ENCODE measurements at regions not wholly inside any gene's neighbourhood (a gene's known extent, or its start where the extent isn't known, plus 50 kb on each side); places are given as distances from the start of the nearest gene placed in this dataset.

DNA sequence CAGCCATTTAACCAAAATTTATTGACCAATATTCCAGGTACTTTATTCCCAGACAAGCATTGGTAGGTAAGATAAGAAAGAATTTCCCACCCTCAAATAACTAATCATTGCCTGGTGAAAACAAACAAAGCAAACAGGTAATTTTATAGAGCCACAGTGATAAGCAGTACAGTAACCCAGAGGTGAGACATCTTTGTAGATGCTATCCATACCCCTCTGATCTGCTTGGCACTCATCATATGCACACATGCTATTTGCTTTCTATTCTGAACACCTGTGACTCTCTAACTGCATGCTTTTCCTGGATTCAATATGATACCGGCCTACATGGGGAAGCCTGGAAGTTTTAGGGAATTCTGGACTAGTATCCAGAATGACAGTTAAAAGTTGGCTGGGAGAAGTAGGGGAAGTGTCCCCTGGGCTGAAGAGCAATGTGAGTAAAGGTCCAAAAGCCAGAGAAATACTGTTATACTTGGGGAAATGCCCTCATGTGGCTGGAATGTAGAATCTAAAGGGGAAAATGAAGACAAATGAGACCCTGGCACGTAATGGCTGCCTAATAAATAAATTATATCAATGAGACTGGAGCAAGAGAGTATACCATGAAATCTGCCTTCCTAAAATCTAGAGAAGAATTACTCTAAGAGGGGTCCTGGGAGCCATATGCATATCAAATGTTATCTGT lies 243.8 kb upstream of the ADAMTSL1 start:
- H3K9me3 ChIP-seq (ENCODE audit: insufficient read depth, low read length) = no peaks in the 10 kb centered on the region
- no peak overlapping the region for H3K4me2 ChIP-seq (ENCODE audit: low read length)
- no peaks in the 10 kb centered on the region for H3K79me2 ChIP-seq (ENCODE audit: low read length)
- TF ChIP-seq EZH2phosphoT487 (IDR thresholded peaks at IDR 0.05; ENCODE audit: low read depth) = no peak
- TF ChIP-seq, protein P1, sequence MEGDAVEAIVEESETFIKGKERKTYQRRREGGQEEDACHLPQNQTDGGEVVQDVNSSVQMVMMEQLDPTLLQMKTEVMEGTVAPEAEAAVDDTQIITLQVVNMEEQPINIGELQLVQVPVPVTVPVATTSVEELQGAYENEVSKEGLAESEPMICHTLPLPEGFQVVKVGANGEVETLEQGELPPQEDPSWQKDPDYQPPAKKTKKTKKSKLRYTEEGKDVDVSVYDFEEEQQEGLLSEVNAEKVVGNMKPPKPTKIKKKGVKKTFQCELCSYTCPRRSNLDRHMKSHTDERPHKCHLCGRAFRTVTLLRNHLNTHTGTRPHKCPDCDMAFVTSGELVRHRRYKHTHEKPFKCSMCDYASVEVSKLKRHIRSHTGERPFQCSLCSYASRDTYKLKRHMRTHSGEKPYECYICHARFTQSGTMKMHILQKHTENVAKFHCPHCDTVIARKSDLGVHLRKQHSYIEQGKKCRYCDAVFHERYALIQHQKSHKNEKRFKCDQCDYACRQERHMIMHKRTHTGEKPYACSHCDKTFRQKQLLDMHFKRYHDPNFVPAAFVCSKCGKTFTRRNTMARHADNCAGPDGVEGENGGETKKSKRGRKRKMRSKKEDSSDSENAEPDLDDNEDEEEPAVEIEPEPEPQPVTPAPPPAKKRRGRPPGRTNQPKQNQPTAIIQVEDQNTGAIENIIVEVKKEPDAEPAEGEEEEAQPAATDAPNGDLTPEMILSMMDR (IDR thresholded peaks at IDR 0.05; ENCODE audit: low read depth, low read length) = no peak
- H3K4me1 ChIP-seq (ENCODE audit: low read length) = no peaks in the 10 kb centered on the region
- no peak overlapping the region for H3K27ac ChIP-seq (ENCODE audit: low read length)
- H3K9ac ChIP-seq (ENCODE audit: low read length) = no peak overlapping the region
- H3K27me3 ChIP-seq (ENCODE audit: low read depth, low read length) = peaks cover 5% of the 10 kb centered on the region; the same call in 1 of the 2 replicates
- H3K4me3 ChIP-seq (ENCODE audit: low read length) = no peak overlapping the region
- H2AFZ ChIP-seq (ENCODE audit: low read depth, low read length) = no peak overlapping the region
- H3K36me3 ChIP-seq (replicated peaks; ENCODE audit: low read depth, low read length) = no peaks in the 10 kb centered on the region
- H4K20me1 ChIP-seq (ENCODE audit: insufficient read depth, low read length) = no peaks in the 10 kb centered on the region

GRCh38 chr9:18233311-18233710 lies 240.6 kb upstream of the ADAMTSL1 start:
- H3K9me3 ChIP-seq (ENCODE audit: insufficient read depth, low read length) = no peaks in the 10 kb centered on the region
- TF ChIP-seq, protein P1 (IDR thresholded peaks at IDR 0.05; ENCODE audit: low read depth, low read length) = no peak
- no peak for TF ChIP-seq EZH2phosphoT487 (IDR thresholded peaks at IDR 0.05; ENCODE audit: low read depth)

DNA sequence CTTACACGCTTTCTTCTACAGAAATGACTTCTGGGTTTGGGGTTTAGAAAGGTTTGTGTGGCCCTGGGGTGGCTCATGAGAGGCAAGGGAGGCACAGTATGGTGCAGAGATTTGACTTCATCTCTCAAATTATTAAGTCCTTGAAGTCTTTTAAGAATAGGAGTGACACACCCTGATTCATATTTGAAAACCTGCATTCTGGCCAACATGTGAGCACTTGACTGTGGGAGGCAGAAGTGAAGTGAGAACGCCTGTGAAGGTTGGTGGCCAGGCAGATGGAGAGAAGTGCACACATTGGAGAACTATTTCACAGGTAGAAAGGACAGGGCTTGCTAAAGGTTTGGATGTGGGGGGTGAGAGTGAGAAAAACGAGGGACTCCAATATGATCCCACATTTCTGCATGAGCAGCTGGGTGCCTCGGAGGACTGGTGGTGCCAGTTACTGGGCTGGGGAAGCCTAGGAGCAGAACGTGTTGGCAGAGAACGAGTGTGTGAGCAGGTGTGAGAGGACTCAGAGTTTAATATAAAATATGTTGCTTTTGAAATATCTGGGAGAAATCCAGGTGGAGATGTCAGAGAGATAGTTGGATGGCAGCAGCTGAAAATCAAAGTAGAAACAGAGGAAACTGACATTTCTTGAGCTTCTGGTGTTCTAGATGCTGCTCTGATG lies 240.0 kb upstream of the ADAMTSL1 start:
- no peak overlapping the region for H3K4me3 ChIP-seq (ENCODE audit: low read length)
- H3K9me3 ChIP-seq (ENCODE audit: insufficient read depth, low read length) = no peaks in the 10 kb centered on the region
- H3K27me3 ChIP-seq (ENCODE audit: low read depth, low read length) = peaks cover 13% of the 10 kb centered on the region; the same call in 1 of the 2 replicates
- H3K79me2 ChIP-seq (ENCODE audit: low read length) = no peaks in the 10 kb centered on the region
- H3K36me3 ChIP-seq (replicated peaks; ENCODE audit: low read depth, low read length) = no peaks in the 10 kb centered on the region
- TF ChIP-seq EZH2phosphoT487 (IDR thresholded peaks at IDR 0.05; ENCODE audit: low read depth) = no peak
- TF ChIP-seq, protein P1 (IDR thresholded peaks at IDR 0.05; ENCODE audit: low read depth, low read length) = no peak
- no peak overlapping the region for H3K9ac ChIP-seq (ENCODE audit: low read length)
- no peak overlapping the region for H3K27ac ChIP-seq (ENCODE audit: low read length)
- H3K4me1 ChIP-seq (ENCODE audit: low read length) = no peaks in the 10 kb centered on the region
- H2AFZ ChIP-seq (ENCODE audit: low read depth, low read length) = no peak overlapping the region
- H3K4me2 ChIP-seq (ENCODE audit: low read length) = no peak overlapping the region
- no peaks in the 10 kb centered on the region for H4K20me1 ChIP-seq (ENCODE audit: insufficient read depth, low read length)

More at GRCh38 chr9:18233311-18233710, 240.6 kb upstream of the ADAMTSL1 start:
- Histone ChIP-seq H4K20me1 (ENCODE audit: insufficient read depth, low read length) (no peaks in the 10 kb centered on the region), H2AFZ (ENCODE audit: low read depth, low read length) (no peak overlapping the region), H3K79me2 (ENCODE audit: low read length) (no peaks in the 10 kb centered on the region), H3K4me3 (ENCODE audit: low read length) (no peak overlapping the region), H3K27me3 (ENCODE audit: low read depth, low read length) (peaks cover 13% of the 10 kb centered on the region; the same call in 1 of the 2 replicates), H3K36me3 (replicated peaks; ENCODE audit: low read depth, low read length) (no peaks in the 10 kb centered on the region), H3K27ac (ENCODE audit: low read length) (no peak overlapping the region), H3K4me2 (ENCODE audit: low read length) (no peak overlapping the region), H3K9ac (ENCODE audit: low read length) (no peak overlapping the region), H3K4me1 (ENCODE audit: low read length) (no peaks in the 10 kb centered on the region)

- H3K27me3 ChIP-seq (ENCODE audit: low read depth, low read length) = peaks cover 13% of the 10 kb centered on the region; the same call in 1 of the 2 replicates
- H3K27ac ChIP-seq (ENCODE audit: low read length) = no peak overlapping the region
These were observed 238.6 kb upstream of the ADAMTSL1 start for GRCh38 chr9:18235181-18235908.

More at GRCh38 chr9:18235181-18235908, 238.6 kb upstream of the ADAMTSL1 start:
- no peak for TF ChIP-seq EZH2phosphoT487 (IDR thresholded peaks at IDR 0.05; ENCODE audit: low read depth)
- TF ChIP-seq, protein P1 (IDR thresholded peaks at IDR 0.05; ENCODE audit: low read depth, low read length) = no peak
- H3K4me1 ChIP-seq (ENCODE audit: low read length) = no peaks in the 10 kb centered on the region
- H3K79me2 ChIP-seq (ENCODE audit: low read length) = no peaks in the 10 kb centered on the region
- no peaks in the 10 kb centered on the region for H3K9me3 ChIP-seq (ENCODE audit: insufficient read depth, low read length)
- no peak overlapping the region for H3K9ac ChIP-seq (ENCODE audit: low read length)
- H3K36me3 ChIP-seq (replicated peaks; ENCODE audit: low read depth, low read length) = no peaks in the 10 kb centered on the region
- no peak overlapping the region for H3K4me3 ChIP-seq (ENCODE audit: low read length)
- no peak overlapping the region for H2AFZ ChIP-seq (ENCODE audit: low read depth, low read length)
- H3K4me2 ChIP-seq (ENCODE audit: low read length) = no peak overlapping the region
- no peaks in the 10 kb centered on the region for H4K20me1 ChIP-seq (ENCODE audit: insufficient read depth, low read length)
